Endometrium (tissue), 2 donors: ENCODE measurements at regions not wholly inside any gene's neighbourhood (a gene's known extent, or its start where the extent isn't known, plus 50 kb on each side); places are given as distances from the start of the nearest gene placed in this dataset.

ENCODE experiments used
- FAIRE-seq: peaks from 2 replicates; lab custom pipeline; 2012; peaks lifted over from hg19 to GRCh38; lab: Jason Lieb, UNC
- donor health status: control.
- donor health status: control.

DNA sequence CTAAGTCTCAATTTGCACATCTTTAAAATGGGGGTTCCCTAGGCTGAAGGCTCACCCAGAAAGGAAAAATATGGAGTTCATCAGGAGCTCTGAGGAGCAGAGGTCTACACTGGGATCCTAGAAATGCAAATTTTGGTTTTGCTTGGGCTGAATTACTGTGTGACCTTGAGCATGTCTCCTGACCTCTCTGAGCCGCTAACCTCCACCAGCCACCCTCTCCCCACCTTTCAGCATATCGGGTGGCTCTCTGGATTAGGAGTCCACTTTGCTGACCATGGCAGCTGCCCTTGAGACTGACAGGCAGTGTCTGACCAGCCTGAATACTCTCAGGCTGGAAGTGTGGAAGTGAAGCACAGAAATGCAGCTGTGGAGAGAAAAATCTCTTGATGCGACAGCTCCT is 165.9 kb upstream of the LRFN2 start:
- FAIRE-seq = no peak

DNA sequence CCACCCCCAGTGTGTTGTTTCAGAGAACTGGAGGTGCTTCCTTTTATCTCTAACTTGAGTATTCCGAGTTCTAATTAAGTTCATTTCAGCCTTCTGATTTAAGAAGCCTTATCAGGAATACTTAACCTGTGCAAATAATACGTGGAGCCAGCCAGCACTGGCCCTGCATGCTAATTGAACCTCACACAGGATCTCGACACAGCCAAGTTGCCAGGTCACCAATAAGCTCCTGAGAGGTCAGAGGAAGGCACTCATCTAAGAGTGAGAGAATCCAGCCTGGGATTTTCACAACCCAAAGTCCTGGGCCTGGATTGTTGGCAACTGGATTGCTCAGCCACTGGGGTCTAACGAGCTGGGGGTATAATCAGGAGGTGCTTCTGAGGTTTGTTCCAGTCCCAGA is 157.7 kb upstream of the LRFN2 start:
- FAIRE-seq = no peak

DNA sequence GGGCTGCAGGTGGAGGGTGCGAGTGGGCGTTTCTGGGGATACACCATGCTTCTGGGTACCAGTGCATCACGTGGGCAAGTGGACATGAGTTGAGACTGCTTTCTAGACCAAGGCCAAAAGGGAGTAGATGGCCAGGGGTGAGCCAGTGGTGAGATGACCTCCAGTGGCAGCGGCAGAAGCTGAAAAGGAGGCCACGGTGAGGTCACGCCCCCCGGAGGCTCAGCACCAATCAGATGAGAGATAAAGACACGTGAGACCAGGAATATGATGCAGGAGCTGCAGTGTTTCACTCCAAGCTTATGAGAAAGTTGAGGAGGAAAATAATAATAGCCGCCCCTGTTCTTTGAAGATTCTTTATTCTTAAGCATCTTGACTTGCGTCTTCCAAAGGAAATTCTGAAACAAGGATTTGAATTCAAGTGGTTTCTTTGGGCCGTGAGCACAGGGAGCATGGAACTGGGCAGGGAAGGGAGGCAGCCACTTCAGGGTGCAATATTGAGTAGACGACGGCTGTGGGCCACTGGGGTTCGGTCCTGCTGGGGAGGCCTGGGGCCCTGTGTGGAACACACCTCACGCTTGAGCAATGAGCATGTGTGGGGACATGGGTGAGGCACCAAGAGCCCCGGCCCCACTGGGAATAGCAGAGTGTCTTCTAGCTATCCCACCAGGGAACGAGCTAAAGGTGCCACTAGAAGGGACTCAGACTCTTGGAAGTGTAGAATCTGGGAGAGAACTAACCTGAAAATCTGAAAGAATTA is 156.7 kb upstream of the LRFN2 start:
- FAIRE-seq = no peak

DNA sequence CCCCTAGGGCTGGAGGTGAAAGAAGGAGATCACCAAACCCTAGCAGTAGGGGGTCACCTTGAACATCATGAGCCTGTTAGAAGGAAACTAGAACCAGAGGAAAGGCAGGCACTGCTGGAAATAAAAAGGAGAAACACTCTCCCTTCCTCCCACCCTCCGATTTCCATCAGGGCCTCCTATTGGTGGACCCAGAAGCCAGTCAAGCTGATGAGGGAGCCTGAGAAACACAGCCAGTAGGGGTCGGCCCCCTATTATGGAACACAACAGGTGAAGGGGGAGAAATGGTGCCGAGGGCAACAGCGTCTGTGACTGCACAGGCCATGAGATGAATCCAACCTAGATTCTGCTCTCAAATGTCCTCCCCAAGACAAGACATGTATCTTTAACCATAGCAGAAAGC is 156.1 kb upstream of the LRFN2 start:
- FAIRE-seq = no peak

DNA sequence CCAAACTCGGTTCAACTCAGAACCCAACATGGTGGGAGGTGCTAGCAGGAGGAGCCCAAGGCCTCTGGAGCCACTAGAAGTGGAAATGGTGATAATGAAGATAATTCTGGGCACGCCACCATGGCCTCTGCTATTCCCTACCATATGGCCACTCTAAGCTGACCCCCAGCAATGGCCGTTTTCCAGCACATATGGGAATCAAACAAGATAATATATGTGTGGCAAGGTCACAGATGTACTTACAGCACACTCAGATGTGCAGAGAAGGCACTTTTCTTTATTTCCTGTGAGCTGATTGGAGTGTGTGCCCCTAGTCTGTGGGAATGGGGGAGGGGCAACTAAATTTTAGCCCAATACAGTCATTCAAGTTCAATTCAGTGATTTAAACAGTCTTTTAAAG is 153.4 kb upstream of the LRFN2 start:
- no peak for FAIRE-seq

DNA sequence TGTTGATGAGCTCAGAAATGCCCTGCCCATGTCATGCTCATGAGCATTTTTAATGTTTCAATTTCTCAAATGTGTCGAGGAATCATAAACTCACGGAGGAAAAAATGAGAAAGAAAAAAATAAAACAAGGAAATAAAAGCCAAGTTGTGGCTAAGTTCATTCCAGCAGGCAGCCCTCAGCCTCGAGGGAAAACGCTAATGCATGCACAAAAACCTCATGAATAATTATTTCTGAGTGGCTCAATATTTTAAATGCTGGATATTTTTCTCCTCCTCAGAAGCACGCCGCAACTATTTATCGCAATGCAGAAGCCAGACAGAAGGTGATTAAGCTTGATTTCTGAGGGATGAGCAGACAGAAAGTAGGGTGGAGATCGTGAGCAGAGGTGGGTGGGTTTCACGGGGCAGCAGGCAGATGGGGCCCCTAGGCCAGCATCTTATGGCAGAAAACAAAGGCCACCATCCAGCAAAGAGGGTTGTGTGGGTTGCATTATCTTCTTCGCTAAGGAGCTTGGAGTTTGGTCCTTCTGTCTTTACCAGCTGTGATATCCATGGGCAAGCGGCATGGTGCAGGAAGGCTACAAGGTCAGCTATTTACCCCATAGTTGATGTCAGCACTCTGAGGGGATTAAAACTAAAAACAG is 151.5 kb upstream of the LRFN2 start:
- FAIRE-seq = no peak

DNA sequence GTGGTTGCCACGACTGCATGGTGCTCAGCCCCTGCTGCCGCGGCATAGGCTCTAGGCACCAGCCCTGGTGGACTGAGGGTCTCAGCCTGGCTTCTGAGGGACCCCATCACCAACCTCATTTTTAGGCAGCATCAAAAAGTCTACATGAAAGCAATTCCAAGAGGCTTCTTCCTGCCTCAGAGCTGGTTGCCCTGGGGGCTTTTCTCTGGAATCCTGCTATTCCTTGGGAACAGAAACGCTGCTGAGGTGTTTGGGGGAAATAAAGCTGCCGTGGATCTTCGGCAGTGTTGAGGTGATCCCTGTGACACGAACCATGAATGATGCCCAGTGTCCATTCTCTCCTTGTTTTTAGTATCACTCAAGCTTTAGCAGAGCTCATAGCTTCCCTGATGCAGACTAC is 148.4 kb upstream of the LRFN2 start:
- no peak for FAIRE-seq

DNA sequence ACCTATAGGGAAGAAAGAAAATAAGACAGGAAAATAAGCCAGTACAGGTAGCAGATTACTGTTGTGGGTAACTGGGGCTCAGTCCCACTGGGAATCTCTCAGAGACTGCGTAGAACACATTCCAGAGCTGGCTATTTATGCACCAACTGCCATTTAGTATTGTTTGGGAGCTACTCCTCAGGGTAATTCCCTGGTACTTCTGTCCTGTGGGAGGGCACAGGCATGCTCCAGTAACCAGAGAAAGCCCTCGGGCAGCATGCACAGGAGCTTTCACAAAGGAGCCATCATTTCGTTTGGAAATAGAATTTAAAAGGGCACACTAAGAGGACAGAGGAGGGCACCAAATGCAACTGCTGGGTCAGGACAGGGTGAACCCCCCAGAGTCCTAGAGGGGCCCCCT is 148.0 kb upstream of the LRFN2 start:
- FAIRE-seq = no peak

DNA sequence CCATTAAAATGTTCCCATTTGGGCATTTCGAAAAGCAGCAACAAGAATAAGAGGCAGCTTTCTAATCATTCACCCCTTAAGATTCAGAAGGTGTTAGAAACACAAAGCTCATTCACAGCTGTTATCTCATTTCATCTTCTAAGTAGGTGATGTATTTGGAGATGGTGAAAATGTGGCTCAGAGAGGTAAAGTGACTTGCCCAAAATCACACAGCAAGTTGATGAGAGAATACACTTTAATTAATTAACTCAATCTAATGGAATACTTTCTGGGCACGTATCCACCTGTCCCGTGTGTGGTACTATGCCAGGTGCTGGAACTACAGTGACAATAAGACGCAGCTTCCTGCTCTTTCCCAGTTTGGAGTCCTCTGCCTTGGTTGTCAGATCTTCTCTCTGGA is 147.4 kb upstream of the LRFN2 start:
- no peak for FAIRE-seq

DNA sequence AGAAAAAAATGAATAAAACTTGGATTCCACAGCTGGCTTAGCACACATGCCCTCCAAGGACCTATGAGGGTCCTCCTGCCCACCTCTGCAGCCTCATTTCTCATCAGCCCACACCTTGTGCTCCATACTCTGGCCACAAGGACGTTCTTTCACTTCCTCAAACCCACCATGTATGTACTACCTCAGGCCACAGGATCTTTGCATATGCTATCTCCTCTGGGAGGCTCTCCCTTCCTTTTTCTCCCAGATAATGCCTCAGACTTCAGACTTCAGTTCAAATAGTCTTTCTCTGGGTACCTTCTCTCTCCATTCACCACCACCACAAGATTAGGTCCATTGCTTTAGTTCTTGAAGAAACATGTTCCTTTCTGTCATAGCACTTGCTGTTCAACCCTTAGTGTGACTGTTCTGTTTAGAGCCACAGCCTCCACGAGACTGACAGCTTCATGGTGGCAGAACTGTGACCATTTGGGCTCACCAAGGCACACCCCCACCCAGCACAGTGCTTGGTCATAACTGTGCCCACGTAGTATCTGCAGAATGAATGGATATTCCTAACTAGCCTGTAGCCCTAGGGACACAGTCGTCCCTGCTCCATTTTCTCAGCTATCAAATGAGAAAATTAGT is 146.7 kb upstream of the LRFN2 start:
- FAIRE-seq = no peak

DNA sequence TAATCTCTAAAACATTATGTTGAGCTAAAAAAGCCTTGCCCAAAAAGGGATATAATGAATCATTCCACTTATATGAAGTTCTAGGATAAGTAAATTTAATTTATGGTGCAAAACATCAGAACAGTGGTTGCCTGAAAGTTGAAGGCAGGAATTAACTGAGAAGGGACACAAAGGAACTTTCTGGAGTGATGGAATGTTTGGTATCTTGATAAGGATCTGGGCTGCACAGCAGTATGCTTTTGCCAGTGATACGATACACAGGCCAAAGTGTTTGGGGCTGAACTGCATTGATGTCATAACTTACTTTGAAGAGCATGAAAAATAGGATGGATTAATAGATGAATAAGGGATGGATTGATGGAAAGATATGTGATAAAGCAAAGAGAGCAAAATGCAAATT is 146.1 kb upstream of the LRFN2 start:
- FAIRE-seq = no peak

DNA sequence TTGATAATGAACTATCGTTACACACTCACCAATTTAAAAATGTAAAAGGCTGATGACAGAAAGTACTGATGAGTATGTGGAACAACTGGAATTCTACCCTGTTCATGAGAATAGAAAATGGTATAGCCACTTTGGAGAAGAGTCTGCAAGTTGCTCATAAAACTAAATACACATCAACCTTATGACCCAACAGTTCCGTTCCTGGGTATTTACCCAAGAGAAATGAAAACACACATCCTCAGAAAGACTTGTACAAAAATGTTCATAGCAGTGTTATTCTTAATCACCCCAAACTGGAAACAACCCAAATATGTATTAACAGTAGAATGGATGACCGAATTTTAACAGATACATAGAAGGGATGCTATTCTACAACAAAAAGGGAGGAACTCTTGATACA is 145.7 kb upstream of the LRFN2 start:
- FAIRE-seq = no peak

DNA sequence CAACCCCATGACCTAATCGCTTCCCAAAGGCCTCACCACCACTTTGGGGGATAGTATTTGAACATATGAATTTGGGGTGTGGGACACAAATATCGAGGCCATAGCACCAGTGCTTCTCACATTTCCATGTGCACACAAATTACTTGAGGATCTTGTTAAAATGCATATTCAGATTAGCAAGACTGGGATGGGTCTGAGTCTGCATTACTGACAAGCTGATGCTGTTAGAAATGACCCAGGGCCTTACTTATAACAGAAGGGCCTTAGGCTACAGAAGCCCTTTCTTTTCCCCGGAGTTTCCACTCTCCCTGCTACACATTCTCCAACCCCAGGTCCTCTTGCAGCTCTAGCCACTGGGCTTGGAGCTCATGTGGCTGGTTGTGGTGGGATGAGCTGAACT is 141.5 kb upstream of the LRFN2 start:
- FAIRE-seq = no peak

DNA sequence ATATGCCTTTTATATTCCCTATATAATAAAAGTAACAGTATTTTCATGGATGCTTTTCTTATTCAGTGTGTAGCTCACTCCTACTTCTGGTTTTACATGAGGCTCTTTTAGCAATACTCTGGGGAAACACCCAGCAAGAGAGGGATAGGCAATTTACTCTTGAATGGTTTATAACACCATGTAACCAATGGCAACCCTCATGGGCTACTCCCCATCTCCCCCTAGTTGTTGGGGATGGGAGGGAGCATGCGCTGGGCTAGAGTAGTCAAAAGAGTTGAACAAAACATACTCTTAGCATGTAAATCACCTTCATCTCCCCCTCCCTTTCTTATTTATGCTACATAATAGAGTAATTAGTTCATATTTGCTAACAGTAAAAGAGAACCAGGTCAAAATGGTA is 140.1 kb upstream of the LRFN2 start:
- FAIRE-seq = no peak

DNA sequence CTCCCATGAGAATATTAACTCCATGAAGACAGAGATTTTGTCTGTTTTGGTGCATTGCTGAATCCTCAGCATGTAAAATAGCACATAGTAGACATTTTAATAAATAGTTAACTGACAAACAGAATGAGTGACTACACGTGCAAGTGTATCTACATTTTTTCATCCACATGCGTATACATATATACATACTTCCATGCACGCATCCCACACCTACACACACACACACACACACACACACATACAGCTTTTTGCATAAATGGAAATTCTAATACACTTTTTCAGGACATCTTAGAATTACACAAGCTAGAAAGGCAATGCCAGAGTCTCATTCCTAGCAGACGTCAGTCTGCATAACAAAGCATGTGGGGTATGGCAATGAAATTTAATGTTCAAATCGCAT is 139.7 kb upstream of the LRFN2 start:
- no peak for FAIRE-seq

DNA sequence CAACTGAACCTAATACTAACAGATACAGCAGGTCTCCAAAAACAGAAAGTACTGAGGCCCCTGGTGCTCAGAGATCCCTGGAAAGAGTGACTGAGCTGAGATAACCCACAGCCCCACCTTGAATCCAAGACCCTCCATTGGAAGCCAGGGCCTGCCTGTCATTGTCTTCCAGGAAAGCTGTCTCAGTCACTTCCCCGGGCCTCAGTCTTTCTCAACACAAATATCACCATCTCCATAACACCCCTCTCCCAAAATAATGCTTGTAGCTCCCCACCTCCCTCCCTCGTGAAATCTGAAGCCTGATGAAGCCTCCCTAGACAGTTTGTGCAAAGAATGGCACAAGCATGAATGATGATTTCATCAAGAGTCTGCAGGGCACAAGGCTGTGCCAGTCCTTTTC is 138.2 kb upstream of the LRFN2 start:
- no peak for FAIRE-seq

DNA sequence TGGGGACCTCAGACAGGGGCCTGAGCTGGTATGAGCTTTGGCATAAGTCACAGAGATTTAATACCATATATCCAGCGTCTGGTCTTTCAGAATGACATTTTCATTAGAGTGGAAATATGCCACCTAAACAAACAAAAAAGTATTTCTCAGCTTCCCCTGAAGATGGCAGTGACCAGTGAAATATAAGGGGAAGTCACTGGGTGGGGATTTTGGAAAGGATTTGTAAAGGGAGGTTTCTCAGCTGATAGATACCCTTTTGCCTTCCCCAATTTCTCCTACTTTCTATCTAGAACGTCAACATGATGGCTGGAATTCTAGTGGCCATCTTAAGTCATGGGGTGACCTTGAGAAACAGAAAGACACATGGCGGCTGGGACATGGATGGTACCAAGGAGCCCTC is 137.7 kb upstream of the LRFN2 start:
- no peak for FAIRE-seq

DNA sequence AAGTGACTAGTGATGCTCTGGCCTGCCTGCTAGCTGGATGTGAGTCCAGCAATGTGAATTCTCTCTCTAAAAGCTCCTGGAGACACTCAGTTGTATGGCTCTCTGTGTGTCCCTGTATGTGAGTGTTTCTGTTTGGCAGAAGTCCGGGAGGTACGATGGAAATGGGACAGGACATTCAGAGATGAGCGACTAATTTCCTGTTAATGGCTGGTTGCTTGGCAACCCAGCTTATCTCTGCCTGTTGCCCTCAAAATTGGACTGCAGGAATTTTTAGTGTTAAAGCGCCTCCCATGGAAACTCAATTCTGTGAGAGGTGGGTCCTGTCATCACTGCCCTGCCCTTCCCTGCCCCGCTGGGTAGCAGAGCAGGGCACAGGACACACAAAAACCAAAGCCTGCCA is 136.8 kb upstream of the LRFN2 start:
- FAIRE-seq = no peak

DNA sequence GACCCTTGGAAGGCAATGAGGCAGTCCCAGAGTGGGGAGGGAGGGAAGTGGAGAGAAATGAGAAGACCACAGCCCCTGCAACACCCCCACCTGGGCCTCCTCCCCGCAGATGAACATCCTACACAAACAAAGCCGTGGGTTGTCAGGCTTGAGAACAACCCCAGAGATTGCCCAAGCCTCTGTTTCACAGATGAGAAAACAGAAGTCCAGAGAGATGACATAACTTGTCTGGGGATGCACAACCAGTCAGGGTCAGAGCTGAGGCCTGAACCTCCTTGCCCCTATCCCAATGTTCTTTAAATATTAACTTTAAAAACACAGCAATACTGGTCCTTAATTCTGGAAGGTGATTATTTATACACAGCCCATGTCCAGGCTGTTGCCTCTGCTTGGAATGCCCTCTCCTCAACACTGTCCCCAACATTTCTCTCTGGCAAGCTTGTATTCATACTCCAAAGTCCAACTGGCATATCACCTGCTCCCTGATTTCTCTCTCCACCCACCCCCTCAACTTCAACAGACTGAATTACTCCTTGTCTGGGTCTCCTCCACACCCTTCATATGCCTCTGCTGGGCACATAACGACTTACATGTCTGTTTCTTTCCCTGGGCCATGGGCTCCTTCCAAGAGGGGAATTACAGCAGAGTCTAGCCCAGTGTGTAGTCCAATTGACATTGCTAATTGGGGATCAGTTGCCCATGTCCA is 135.5 kb upstream of the LRFN2 start:
- no peak for FAIRE-seq

DNA sequence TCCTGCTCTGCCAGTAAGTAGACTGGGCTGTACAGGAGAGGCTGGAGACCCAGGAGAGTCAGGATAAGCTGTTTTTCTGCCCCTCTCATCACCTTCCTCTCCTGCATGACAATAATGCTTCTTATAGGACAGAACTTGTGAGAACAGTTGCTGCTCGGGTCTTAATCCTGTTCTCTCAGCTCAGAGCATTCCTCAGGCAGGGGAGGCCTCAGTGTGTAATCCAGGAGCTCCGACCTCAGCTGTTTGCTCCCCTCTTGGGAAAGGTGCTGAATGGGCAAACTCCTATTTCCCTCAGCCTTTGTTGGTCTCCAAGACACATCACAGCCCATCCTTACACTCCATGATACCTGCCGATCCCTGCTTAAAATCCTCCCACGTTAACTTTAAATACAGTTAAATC is 134.9 kb upstream of the LRFN2 start:
- FAIRE-seq = no peak

DNA sequence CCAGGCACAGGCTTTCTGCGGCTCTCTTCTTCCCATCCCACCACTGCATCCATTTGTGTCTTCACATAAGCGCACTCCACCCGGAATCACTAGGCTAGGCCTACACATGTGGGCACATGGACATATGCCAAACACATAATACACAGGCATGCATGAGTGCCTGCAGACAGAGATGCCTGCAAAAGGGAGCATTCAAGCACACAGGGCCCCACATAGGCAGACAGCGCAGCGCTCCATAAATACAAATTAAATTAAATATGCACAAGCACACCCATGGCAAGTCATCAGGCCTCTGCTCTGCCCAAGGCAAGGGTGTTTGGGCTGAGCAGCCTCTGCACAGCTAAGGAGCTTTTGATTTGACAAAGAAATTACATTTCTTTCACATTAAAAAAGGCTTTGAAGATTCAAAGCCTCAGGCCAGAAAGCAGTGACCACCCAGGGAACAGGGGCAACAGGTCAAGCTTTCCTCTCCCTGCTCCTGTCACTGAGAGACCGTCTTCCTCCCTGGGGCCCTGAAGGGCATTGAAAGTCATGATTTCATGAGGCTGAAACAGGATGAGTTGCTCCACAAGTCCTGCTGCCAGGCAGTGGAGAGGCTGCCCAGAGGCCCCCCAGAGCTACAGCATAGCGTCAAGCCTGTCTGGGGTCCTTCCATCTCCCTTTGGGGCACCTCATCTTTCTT is 134.2 kb upstream of the LRFN2 start:
- FAIRE-seq = no peak

DNA sequence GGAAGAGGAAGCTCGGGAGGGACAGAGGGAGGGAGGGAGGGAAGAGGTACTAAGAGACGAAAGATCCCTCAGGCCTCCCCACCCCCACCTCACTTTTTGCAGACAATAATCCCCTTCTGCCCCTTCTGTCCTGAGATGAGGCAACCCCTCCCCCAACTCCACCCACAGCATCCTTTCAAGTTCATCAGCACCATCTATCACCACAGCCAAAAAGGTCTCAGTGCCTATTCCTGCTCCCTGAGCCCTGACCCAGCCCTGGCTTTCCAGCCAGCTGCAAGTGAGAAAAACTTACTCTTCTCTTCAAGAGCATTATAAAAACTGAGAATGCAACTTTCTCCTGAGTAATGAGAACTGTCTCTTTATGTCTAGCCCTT is 133.2 kb upstream of the LRFN2 start:
- FAIRE-seq = no peak
